Chondrocyte (in vitro differentiated cells): ENCODE measurements at regions not wholly inside any gene's neighbourhood (a gene's known extent, or its start where the extent isn't known, plus 50 kb on each side); places are given as distances from the start of the nearest gene placed in this dataset.

Experiments
- DNase-seq: peaks from one replicate; pipeline ENCODE4 v3.0.0; 2021; ENCODE audit warnings: mixed read lengths, low spot score
- H3K27ac Mint-ChIP-seq: one replicate; pipeline ENCODE4 v1.8.0; 2021; ENCODE audit warnings: mild to moderate bottlenecking, moderate library complexity, mixed read lengths; ENCODE audit not compliant: unreplicated experiment
- H3K27me3 Mint-ChIP-seq: 2 replicates; pipeline ENCODE4 v1.8.0; 2021; ENCODE audit warnings: low read depth, mixed read lengths
- H3K36me3 Mint-ChIP-seq: 2 replicates; pipeline ENCODE4 v1.8.0; 2021; ENCODE audit warnings: low read depth, mixed read lengths
- H3K4me1 Mint-ChIP-seq: 2 replicates; pipeline ENCODE4 v1.8.0; 2021; ENCODE audit warnings: low read depth, mild to moderate bottlenecking, mixed read lengths
- H3K4me3 Mint-ChIP-seq: one replicate; pipeline ENCODE4 v1.8.0; 2021; ENCODE audit warnings: mild to moderate bottlenecking, moderate library complexity, mixed read lengths; ENCODE audit not compliant: unreplicated experiment
- H3K9me3 Mint-ChIP-seq: 2 replicates; pipeline ENCODE4 v1.8.0; 2021; ENCODE audit warnings: low read depth, mixed read lengths
- TF ChIP-seq, protein P1 (sequence below): fragments of 200-600 bp; sonication (generic); IDR thresholded peaks from 2 replicates; pipeline ENCODE4 v1.5.0; 2021; ENCODE audit warnings: antibody characterized with exemption, mild to moderate bottlenecking, moderate library complexity

- Mint-ChIP-seq H3K9me3 (no peaks in the 10 kb centered on the region), H3K4me3 (no peak overlapping the region), H3K4me1 (peaks cover 5% of the 10 kb centered on the region), H3K36me3 (no peaks in the 10 kb centered on the region), H3K27me3 (no peaks in the 10 kb centered on the region), H3K27ac (no peak overlapping the region)
- TF ChIP-seq, protein P1, sequence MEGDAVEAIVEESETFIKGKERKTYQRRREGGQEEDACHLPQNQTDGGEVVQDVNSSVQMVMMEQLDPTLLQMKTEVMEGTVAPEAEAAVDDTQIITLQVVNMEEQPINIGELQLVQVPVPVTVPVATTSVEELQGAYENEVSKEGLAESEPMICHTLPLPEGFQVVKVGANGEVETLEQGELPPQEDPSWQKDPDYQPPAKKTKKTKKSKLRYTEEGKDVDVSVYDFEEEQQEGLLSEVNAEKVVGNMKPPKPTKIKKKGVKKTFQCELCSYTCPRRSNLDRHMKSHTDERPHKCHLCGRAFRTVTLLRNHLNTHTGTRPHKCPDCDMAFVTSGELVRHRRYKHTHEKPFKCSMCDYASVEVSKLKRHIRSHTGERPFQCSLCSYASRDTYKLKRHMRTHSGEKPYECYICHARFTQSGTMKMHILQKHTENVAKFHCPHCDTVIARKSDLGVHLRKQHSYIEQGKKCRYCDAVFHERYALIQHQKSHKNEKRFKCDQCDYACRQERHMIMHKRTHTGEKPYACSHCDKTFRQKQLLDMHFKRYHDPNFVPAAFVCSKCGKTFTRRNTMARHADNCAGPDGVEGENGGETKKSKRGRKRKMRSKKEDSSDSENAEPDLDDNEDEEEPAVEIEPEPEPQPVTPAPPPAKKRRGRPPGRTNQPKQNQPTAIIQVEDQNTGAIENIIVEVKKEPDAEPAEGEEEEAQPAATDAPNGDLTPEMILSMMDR: no peak
- no peak for DNase-seq
These were observed 883.7 kb upstream of the TMEM132C start for GRCh38 chr12:127383281-127383680.

DNA sequence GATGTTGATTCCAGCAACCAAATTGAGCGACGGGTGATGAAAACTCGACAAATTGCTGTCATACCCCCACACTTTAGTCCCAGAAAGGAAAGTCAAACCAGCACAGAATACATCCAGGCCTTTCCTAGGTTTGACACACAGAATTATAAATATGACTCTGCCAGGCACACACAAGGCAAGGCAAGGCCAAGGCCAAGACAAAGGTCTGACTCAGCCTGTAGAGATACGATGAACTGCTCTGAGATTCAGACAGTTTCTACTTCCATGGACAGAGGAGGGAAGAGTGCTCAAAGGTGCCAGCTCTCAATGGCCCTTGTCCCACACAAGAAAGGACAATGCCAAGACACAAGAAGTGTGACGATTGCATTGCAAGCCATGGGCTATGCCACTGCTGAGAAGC, 880.2 kb upstream of the TMEM132C start:
- Mint-ChIP-seq H3K9me3 (no peaks in the 10 kb centered on the region), H3K4me1 (peaks cover 4% of the 10 kb centered on the region), H3K27ac (no peak overlapping the region), H3K36me3 (no peaks in the 10 kb centered on the region), H3K27me3 (no peaks in the 10 kb centered on the region), H3K4me3 (no peak overlapping the region)
- DNase-seq: no peak
- TF ChIP-seq, protein P1: no peak

DNA sequence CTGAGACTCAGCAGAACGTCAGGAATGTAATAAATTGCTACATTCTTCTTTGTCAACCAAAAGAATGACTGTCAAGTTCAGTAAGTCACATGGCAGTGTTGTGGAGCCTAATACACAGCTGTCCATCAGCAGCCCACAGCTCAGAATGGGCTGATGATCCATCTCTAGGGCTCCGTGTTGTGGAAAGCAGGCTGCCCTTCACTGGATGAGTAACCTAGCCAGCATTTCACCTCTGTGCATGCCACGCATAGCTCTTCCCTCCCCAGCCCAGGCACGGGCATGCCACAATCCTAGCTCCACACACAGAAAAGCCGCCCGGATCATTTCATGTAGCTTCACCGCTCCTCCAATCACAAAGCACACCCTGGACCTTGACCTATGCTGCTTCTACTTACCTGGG, 878.0 kb upstream of the TMEM132C start:
- H3K4me1 Mint-ChIP-seq: peaks cover 4% of the 10 kb centered on the region
- H3K27me3 Mint-ChIP-seq: no peaks in the 10 kb centered on the region
- no peak overlapping the region for H3K27ac Mint-ChIP-seq
- no peaks in the 10 kb centered on the region for H3K9me3 Mint-ChIP-seq
- TF ChIP-seq, protein P1: no peak
- no peak overlapping the region for H3K4me3 Mint-ChIP-seq
- no peak for DNase-seq
- H3K36me3 Mint-ChIP-seq: no peaks in the 10 kb centered on the region

DNA sequence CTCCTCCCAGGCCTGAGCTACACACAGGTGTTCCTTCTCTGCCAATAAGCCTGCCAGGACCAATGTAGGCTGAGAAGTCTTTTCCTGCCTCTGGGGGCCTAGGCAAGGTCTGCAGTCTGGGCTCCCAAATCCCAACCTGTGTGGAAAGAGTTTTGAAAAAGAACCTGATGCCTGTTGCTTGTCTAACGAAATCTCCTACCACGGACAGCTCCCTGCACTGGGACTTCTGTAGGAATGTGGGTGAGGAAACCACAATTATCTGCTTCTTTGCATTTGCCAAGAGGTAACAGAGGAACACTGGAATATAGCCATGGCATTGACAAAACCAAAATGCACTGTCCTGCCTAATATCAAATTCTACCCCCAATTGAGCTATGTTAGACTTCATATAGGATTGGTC, 877.0 kb upstream of the TMEM132C start:
- no peaks in the 10 kb centered on the region for H3K36me3 Mint-ChIP-seq
- H3K4me3 Mint-ChIP-seq: no peak overlapping the region
- H3K9me3 Mint-ChIP-seq: no peaks in the 10 kb centered on the region
- DNase-seq: no peak
- no peak overlapping the region for H3K27ac Mint-ChIP-seq
- no peaks in the 10 kb centered on the region for H3K27me3 Mint-ChIP-seq
- peaks cover 4% of the 10 kb centered on the region for H3K4me1 Mint-ChIP-seq
- TF ChIP-seq, protein P1: no peak

DNA sequence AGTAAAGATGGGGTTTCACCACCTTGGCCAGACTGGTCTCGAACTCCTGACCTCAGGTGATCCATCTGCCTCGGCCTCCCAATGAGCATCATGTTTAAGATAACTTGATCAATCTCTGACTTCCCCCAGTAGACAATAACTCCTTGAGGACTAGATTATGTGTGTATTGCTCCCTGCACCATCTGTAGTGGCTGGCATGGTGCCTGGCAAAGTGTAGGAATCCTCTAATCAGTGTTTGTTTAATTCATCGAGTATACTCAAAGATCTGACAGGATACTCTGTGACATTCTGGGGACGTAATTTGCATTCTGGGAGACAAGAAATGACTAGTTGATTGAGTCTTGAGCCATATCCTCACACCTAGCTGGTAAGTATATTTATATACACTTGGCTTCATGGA, 873.5 kb upstream of the TMEM132C start:
- no peak for DNase-seq
- H3K27ac Mint-ChIP-seq: no peak overlapping the region
- H3K27me3 Mint-ChIP-seq: no peaks in the 10 kb centered on the region
- TF ChIP-seq, protein P1: no peak
- H3K36me3 Mint-ChIP-seq: no peaks in the 10 kb centered on the region
- H3K4me1 Mint-ChIP-seq: peaks cover 14% of the 10 kb centered on the region
- no peaks in the 10 kb centered on the region for H3K9me3 Mint-ChIP-seq
- no peak overlapping the region for H3K4me3 Mint-ChIP-seq
